PFSK-1 (cell line): ENCODE measurements at regions not wholly inside any gene's neighbourhood (a gene's known extent, or its start where the extent isn't known, plus 50 kb on each side); places are given as distances from the start of the nearest gene placed in this dataset.

Source experiments
- FOXP2 ChIP-seq: optimal IDR thresholded peaks from 2 replicates; pipeline ENCODE3; 2011; ENCODE audit warnings: borderline replicate concordance, control low read depth, inconsistent platforms; ENCODE audit not compliant: insufficient read depth; ENCODE audit errors: extremely low read length, extremely low read depth
- POLR2AphosphoS5 ChIP-seq: IDR thresholded peaks from 2 replicates; pipeline ENCODE4 v1.6.1; 2012; ENCODE audit warnings: low read depth, mild to moderate bottlenecking, control low read depth, low read length, moderate library complexity
- SIN3A ChIP-seq: IDR thresholded peaks from 2 replicates; pipeline ENCODE4 v1.6.1; 2012; ENCODE audit warnings: mild to moderate bottlenecking, low read length, moderate library complexity, borderline replicate concordance; ENCODE audit not compliant: insufficient read depth
- TAF1 ChIP-seq: IDR thresholded peaks from 2 replicates; pipeline ENCODE4 v1.6.1; 2012; ENCODE audit warnings: low read length, control low read depth, borderline replicate concordance; ENCODE audit not compliant: insufficient read depth
- TF ChIP-seq, protein P1 (sequence below), 2 experiments: IDR thresholded peaks; 2 replicates each; pipeline versions ENCODE4 v1.6.1 to v1.8.0; 2011 to 2012; ENCODE audit warnings: low read depth in 2 of 2, low read length in 2 of 2, control low read depth in 1 of 2, inconsistent platforms in 1 of 2, mild to moderate bottlenecking in 1 of 2, moderate library complexity in 1 of 2; ENCODE audit not compliant: insufficient read depth in 1 of 2

DNA sequence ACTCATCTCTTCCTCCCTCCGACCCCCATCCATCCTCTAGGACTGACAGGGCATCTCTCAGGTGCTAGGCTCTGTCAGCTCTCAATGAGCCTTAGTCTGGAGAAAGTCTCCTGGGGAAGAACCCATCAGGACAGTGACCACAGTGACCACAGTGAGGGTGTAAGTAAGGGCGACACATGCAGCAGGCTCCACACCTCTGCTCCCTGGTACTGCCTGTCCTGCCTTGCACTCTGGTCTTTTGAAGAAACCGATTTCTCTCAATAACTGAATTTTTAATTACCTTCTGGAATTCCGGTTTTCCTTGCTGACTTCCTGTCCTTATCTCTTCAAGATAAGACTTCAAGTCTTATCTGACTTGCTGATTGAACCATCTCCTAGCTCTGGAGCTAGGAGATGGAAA is 190.2 kb downstream of the ACTR3B start:
- no peak for TF ChIP-seq FOXP2
- TF ChIP-seq POLR2AphosphoS5, result no peak
- no peak for TF ChIP-seq SIN3A
- TF ChIP-seq, protein P1, sequence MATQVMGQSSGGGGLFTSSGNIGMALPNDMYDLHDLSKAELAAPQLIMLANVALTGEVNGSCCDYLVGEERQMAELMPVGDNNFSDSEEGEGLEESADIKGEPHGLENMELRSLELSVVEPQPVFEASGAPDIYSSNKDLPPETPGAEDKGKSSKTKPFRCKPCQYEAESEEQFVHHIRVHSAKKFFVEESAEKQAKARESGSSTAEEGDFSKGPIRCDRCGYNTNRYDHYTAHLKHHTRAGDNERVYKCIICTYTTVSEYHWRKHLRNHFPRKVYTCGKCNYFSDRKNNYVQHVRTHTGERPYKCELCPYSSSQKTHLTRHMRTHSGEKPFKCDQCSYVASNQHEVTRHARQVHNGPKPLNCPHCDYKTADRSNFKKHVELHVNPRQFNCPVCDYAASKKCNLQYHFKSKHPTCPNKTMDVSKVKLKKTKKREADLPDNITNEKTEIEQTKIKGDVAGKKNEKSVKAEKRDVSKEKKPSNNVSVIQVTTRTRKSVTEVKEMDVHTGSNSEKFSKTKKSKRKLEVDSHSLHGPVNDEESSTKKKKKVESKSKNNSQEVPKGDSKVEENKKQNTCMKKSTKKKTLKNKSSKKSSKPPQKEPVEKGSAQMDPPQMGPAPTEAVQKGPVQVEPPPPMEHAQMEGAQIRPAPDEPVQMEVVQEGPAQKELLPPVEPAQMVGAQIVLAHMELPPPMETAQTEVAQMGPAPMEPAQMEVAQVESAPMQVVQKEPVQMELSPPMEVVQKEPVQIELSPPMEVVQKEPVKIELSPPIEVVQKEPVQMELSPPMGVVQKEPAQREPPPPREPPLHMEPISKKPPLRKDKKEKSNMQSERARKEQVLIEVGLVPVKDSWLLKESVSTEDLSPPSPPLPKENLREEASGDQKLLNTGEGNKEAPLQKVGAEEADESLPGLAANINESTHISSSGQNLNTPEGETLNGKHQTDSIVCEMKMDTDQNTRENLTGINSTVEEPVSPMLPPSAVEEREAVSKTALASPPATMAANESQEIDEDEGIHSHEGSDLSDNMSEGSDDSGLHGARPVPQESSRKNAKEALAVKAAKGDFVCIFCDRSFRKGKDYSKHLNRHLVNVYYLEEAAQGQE (IDR thresholded peaks at IDR 0.05; ENCODE audit: insufficient read depth in 1 of 2, low read depth in 2 of 2, low read length in 2 of 2), result no peak
- no peak for TF ChIP-seq TAF1

DNA sequence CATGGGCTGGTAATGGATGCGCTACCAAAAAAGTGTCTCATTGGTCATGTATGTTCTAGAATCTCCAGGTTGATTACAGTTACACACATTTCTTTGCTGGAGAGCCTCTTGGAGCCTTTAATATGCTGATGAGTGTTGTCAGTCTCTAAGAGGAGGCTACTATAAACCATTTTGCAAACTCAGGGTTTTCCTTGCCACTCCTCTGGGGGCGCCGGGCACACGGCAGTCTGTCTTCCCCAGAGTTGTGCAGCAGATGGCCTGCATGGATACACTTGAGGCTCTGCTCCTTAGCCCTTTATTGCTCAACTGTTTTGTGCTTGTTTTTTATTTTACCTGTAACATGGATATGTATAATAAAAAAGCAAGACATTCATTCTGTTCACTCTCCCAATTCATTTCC is 196.5 kb downstream of the ACTR3B start:
- no peak for TF ChIP-seq TAF1
- TF ChIP-seq POLR2AphosphoS5, result no peak
- TF ChIP-seq, protein P1 (IDR thresholded peaks at IDR 0.05; ENCODE audit: insufficient read depth in 1 of 2, low read depth in 2 of 2, low read length in 2 of 2), result no peak

DNA sequence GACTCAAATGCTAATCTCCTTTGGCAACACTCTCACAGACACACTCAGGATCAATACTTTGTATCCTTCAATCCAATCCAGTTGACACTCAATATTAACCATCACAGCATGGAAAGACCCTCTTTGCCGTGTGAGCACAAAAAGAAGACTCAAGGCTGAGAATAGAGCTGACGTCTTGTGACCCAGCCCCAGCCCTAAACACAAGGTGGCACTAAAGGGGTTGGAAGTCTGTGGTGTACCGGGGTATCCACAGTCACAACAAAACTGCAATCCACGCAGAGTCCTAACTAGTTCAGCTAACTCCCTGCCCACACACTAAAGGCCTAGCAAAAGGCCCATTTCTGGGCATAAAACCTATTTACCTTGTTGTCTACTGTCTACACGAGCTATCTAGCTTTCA is 200.1 kb downstream of the ACTR3B start:
- TF ChIP-seq SIN3A, result no peak
- TF ChIP-seq TAF1, result no peak
- TF ChIP-seq, protein P1 (IDR thresholded peaks at IDR 0.05; ENCODE audit: insufficient read depth in 1 of 2, low read depth in 2 of 2, low read length in 2 of 2), result no peak
- no peak for TF ChIP-seq FOXP2
- TF ChIP-seq POLR2AphosphoS5, result no peak

DNA sequence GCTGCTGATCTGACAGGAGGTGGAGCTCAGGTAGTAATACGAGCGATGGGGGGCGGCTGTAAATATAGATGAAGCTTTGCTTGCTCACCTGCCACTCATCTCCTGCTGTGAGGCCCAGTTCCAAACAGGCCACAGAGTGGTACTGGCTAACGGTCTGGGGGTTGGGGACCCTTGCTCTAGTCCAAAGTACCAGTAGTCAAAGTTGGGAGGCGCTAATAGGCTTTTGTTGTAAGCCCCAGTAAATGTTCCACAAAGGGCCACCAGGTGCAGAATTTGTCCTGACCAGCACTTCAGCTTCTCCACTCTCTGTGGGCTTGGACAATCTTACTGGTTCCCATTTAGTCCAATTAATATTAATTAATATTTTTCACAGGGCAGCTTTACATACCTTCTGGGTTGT is 206.6 kb downstream of the ACTR3B start:
- TF ChIP-seq, protein P1 (IDR thresholded peaks at IDR 0.05; ENCODE audit: insufficient read depth in 1 of 2, low read depth in 2 of 2, low read length in 2 of 2), result no peak
- TF ChIP-seq POLR2AphosphoS5, result no peak
- no peak for TF ChIP-seq SIN3A
- no peak for TF ChIP-seq TAF1
- no peak for TF ChIP-seq FOXP2

DNA sequence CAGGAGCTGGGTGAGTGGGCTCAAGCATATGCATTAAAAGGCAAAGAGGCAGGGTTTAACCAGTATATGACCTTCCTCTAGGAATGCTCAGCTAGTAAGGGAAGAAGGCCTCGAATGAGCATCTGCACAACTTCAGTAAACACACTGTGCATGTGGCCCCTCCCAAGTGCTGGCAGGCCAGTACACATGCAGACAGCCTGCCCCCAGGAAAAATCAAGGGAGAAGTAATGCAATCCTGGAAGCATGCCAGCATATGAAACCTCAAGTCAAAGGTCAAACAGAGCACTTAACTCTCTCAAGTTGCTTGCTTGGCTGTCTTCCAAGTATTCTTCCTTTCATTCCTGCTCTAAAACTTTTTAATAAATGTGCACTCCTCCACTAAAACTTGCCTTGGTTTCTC is 208.4 kb downstream of the ACTR3B start:
- no peak for TF ChIP-seq POLR2AphosphoS5
- TF ChIP-seq SIN3A, result no peak
- TF ChIP-seq, protein P1 (IDR thresholded peaks at IDR 0.05; ENCODE audit: insufficient read depth in 1 of 2, low read depth in 2 of 2, low read length in 2 of 2), result no peak
